ENCODE measurements at regions not wholly inside any gene's neighbourhood (a gene's known extent, or its start where the extent isn't known, plus 50 kb on each side); places are given as distances from the start of the nearest gene placed in this dataset.
"Not testable (repeated sequence)": the region's sequence is repeated elsewhere in the genome, so short reads cannot be mapped to it uniquely, and the experiment has no call there.

DNA sequence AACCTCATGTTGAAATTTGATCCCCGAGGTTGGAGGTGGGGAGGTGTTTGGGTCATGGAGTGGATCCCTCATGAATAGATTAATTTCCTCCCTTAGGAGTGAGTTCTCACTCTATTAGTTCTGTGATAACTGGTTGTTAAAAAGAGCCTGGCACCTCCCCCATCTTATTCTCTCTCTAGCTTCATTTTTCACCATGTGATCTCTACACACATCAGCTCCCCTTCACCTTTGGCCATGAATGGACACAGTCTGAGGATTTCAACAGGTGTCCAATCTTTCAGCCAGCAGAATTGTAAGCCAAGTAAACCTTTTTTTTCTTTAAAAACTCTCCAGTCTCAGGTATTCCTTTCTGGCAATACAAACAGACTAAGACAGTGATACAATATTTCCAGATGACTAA is 602.0 kb upstream of the FAM98A start:
- DNase-seq (ENCODE audit: low read depth in 2 of 2): no peak

DNA sequence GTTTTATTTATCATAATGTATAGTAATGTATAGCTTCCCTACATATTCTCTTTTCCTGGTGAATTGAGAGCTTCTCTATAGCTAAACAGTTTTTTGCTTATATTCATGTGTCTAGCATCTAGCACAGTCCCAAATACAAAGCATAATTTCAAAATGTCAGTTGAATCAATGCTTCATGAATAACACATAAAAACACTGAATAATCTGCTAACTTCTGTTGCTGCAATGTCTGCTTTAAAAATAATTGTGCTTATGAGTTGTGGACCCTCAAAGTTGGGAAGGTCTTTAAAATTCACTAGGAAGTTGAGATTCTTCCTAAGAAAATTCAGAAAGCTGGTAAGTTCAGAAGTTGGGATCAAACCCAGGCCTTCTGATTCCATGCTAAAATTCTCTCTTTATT is 600.9 kb upstream of the FAM98A start:
- DNase-seq (ENCODE audit: low read depth in 2 of 2): no peak

DNA sequence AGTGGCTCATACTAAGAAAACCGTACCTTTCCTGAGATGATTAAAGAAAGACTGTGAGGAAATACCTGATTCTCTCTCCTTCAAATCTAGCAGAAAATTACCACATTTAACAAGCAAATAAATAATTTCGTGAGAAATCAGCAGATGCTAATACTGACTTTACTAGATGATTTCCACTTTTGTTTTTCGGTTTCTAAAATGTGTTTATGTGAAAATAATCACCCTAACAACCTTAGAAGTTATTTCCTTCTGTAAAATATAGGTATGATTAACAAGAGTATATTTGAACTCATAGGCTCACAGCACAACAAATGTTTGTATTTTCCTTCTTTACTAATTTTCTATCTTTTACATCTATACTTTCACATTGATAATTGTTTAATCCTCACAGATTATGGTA is 594.1 kb upstream of the FAM98A start:
- no peak for DNase-seq (ENCODE audit: low read depth in 2 of 2)

DNA sequence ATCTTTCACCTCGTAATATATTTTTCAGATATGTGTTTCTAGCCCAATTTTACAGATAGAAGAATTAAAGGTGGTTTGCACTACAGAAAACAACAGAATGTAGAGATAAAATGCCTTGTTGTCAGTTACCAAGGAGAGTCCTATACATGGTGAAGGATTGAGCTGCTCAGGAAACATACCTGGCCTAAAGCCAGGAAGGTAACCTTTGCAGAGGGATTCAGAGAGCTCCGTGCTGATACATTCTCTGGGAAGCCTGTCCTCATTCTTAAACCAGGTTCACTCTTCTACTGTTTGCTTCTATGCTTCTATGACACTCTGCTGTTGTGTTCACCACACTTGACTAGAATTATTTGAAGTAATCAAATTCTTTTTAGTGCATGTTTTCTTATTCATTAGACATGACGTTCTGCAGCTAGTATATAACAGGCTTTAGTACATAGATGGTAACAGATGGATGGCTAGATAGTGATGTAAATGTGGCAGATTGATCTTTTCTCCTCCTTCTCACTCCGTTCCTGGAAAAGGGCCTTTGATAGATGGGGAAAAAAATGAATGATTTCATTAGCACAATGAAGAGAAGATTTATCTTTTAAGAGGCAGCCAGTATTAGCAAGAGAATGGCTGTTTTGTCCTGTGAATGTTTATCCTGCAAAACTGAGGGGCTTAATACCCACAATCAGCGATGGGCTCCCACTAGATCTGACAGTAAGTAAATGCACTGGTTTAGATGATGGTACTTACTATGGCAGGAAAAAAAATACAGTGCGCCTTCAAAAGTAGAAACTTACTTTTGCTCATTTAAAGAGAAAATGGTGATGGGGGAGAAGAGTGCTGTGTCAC is 589.6 kb upstream of the FAM98A start:
- no peak for DNase-seq (ENCODE audit: low read depth in 2 of 2)

DNA sequence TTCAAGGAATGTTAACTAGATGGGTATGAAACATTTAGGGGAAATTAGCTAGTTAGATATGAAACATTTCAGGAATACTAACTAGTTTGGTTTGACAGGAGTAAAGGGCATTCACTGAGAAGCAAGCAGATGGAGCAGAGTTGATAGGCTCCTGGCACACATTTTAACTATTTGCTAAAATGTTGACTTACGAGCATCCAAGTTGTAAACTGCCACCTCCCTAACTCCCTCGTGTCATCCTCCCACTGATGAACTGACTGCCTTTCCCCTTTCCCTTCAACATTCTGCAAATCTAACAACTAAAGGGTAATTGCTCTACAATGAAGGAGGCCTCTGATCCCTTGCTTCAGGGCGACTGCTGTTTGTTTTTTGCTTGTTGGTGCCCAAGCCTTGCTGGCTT is 580.4 kb upstream of the FAM98A start:
- no peak for DNase-seq (ENCODE audit: low read depth in 2 of 2)

DNA sequence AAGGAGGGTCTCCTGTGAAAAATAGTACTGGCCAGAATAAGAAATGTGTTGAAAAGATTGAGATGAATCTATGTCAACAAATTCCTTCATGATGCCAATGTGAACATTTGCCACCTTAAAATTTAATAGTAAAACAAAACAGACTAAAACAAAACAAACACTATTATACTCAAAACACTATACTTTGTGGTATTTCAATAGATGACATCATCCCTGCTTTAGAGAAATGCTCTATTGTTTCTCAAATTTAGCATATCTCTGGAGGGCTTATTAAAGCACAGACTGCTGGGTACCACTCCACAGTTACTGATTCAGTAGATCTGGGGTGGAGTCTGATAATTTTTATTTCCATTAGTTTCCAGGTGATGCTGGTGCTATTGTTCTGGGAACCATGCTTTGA is 579.4 kb upstream of the FAM98A start:
- DNase-seq (ENCODE audit: low read depth in 2 of 2): no peak

DNA sequence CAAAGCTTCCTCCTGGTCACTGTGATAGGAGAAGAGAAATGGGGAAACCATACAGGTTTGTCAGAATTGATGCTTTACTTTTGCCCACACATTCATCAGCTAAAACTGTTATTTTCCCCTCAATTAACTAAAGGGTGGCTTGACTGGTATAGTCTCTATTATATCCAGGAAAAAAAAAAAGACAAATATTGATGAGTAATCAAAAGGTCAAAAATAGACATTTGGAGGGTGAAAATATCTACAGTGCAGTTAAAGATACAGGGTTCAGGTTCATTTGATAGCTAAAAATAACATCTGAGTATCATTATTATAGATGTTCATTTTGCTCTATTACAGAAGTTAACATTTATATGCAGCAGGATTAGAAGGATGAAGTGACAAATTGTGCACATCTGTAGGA is 577.6 kb upstream of the FAM98A start:
- no peak for DNase-seq (ENCODE audit: low read depth in 2 of 2)

DNA sequence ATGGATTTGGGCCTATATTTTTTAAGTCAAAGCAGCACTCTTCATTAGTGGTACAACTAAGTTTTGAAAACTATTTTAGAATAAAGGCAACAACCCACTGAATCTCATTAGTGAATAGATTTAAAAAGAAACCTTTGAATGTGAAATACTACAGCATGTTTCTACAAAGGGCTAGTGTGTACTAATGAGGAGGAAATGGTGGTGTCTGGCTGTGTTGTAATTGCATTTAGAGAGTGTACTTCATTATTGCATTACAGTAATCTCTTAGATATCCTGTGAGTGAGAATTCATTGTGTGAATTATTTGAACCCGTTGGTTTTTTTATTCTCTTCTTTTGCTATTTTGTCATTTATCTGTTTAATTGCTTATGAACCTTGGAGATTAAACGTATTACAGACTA is 575.4 kb upstream of the FAM98A start:
- no peak for DNase-seq (ENCODE audit: low read depth in 2 of 2)

DNA sequence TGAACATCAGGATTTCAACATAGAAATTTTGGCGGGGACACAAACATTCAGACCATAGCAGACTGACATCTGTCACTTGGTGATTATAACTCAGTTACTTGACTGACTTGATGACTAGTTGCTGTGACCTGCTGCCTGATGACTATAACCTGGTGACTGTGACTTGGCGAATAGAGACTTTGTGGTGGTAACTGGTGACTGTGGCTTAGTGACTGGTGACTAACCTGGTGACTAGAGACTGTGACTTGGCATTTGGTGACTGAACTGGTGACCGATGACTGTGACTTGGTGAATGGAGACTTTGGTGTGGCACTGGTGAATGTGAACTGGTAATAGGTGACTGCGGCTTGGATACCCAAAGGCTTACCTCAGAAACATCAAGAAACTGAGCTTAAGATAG is 563.1 kb upstream of the FAM98A start:
- no peak for DNase-seq (ENCODE audit: low read depth in 2 of 2)

DNA sequence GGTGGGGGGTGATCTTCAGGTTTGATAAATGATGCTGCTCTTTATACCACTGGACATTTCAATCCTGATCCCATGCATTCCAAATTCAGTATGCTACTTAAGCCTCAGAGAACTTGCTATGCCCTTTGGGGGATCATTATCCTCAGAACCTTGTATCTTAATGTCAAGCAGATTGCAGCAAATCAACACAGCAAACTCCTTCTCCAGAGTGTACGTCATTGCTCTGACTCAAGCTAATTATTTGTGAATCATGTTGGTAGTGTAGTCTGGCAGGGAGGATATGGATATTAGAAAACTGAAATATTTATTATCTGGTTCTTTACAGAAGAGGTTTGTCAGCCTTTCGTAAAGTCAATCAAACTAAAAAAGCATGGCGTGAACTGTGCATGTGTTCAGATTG is 562.5 kb upstream of the FAM98A start:
- DNase-seq (ENCODE audit: low read depth in 2 of 2): no peak

DNA sequence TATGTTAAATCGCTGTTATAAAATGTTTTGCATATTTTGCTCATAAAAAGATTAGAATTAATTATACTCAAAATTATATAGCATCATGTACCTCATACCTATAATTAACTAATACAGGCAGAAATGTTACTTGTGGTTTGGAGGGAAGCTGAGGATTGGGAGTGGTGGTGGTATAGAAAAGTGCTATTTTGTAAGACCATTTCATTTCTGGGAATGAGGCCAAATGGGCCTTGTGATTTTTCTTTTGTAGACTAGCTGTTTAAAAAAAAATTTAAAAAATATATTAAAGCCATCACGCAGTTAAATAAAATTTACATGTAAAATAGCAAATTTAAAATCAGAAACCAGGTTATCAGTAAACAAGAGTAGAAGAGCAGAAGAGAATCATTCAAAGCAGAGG is 560.8 kb upstream of the FAM98A start:
- no peak for DNase-seq (ENCODE audit: low read depth in 2 of 2)

DNA sequence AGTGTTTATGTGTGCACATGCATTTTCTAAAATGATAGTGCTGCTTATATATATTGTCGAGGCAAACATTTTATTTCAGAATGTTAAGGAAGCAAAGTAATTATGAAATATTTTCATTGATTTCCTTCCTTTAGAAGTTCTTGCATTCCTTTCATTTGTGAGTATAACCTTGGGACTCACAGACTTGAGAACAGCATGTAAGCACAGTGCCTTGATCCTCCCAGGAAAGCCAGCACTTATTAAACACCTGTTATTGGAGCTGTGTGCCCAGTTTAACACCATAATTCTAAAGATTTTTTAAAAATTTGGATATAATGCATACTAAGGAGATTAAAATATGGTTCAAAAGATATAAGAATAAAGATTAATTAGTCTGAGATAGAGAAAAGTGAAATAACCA is 554.4 kb upstream of the FAM98A start:
- no peak for DNase-seq (ENCODE audit: low read depth in 2 of 2)

DNA sequence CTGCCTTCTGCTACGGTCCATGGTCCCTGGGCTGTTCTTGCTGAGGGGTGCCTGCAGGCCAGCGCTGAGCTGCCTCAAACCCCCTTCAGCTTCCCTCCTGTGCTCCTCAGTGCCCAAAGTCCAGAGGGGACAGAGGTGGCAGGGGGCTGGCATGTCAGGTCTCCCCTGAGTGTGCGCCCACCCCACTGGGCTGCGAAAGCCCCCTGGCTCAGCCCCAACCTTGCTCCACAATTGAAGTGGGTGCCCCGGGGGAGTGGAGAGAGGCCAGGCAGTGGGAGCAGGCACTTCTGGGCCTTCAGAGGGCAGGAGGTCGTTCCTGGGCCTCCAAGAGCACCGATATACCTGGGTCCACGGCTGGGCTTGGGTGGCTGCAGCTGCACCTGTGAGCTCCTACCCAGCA is 548.7 kb upstream of the FAM98A start:
- no peak for DNase-seq (ENCODE audit: low read depth in 2 of 2)

DNA sequence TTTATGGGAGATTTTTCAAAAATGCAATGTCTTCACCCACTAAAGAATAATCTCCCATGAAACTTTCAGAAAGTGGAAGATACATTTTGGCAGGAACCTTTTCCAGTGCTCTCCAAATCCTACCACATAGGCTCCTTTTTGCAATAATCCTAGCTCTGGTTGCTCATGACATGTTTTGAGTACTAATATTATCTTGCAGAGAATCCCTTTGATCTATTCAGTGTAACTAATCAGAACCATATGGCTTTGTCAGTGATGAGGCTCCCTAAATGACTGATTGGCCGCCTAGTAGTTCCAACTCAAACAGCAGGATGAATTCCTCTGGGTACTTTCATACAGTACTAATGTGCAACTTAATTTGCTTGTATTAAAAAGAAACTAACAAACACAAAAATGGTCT is 544.0 kb upstream of the FAM98A start:
- DNase-seq (ENCODE audit: low read depth in 2 of 2): no peak

DNA sequence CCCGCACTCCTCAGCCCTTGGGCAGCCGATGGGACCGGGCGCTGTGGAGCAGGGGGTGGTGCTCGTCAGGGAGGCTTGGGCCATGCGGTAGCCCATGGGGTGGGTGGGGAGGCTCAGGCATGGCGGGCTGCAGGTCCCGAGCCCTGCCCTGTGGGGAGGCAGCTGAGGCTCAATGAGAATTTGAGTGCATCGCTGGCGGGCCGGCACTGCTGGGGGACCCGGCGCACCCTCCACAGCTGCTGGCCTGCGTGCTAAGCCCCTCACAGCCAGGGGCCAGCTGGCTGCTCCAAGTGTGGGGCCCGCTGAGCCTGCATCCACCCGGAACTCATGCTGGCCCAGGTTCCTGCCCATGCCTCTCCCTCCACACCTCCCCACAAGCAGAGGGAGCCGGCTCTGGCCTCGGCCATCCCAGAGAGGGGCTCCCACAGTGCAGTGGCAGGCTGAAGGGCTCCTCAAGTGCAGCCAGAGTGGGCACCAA is 543.5 kb upstream of the FAM98A start:
- DNase-seq (ENCODE audit: low read depth in 2 of 2): not testable (repeated sequence)

DNA sequence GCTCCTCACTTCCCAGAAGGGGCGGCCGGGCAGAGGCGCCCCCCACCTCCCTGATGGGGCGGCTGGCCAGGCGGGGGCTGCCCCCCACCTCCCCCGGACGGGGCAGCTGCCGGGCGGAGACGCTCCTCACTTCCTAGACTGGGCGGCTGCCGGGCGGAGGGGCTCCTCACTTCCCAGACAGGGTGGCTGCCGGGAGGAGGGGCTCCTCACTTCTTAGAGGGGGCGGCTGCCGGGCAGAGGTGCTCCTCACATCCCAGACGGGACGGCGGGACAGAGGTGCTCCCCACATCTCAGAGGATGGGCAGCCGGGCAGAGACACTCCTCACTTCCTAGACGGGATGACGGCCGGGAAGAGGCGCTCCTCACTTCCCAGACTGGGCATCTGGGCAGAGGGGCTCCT is 534.0 kb upstream of the FAM98A start:
- DNase-seq (ENCODE audit: low read depth in 2 of 2): not testable (repeated sequence)

DNA sequence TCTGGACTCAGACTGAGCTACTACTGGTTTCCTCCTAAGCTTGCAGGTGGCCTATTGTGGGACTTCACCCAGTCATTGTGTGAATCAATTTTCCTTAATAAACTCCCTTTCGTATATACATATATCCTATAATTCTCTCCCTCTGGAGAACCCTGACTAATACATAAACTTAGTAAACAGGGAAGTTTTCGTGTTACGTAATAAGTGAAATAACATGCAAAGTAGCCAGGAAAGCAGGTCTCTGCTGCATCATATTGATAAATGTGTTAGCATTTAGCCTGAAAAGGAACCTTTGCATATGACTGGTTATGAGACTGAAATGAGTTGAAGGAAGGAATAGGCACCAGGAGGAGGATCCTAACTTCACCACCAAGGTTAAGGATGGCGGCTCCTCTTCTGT is 527.2 kb upstream of the FAM98A start:
- no peak for DNase-seq (ENCODE audit: low read depth in 2 of 2)

DNA sequence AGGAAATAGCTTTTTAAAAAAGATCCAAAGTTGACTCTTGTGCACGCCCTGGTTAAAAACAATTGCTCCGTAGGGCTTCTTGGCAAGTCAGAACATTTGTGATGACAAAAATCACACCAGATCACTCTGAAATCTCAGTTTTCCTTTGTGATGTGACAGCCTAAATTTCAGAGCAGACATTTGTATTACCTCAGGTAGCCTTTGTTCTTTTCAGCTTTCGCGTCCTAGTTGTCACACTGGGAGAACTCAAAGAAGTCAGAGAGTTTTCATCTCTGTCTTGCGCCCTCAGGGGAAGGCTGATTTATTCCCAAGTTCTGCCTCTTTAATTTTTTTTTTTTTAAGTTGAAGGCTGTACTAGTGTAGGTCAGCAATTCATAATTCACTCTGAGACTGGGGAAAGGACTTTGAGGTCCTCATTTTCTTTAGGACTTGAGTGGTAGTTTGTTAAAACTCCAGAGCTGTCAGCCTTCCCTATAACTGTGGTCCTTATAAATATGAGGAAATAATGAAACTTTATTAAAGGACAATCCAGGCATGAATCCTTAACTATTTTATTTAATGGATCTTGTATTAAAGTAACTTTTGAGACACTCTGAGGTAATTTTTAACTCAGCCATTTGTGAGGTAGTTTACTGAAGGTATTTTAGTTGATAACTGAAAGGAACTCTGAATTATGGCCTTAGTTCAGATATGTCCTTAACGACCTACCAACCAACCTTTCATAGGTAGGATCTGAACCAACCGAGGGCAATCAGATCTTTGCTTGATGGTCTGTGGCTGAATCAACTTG is 525.1 kb upstream of the FAM98A start:
- DNase-seq (ENCODE audit: low read depth in 2 of 2): no peak

DNA sequence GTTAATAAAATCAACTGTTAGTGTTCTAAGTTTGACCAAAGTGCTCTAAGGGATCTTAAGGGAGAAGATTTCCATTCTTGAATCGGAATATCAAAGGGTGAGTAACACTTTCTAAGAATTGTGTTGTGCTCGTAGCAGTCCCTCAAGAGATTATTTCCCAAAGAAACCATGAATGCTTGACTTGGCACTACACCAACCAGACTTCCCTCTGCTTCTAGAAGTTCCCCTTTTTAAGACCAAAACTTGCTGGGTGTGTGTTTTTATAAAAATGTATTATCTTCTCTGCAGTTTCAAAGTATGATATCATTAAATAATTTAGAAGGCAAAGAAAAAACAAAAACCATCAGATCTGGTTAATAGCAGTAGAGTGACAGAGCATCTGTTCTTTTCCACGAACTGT is 522.0 kb upstream of the FAM98A start:
- no peak for DNase-seq (ENCODE audit: low read depth in 2 of 2)

DNA sequence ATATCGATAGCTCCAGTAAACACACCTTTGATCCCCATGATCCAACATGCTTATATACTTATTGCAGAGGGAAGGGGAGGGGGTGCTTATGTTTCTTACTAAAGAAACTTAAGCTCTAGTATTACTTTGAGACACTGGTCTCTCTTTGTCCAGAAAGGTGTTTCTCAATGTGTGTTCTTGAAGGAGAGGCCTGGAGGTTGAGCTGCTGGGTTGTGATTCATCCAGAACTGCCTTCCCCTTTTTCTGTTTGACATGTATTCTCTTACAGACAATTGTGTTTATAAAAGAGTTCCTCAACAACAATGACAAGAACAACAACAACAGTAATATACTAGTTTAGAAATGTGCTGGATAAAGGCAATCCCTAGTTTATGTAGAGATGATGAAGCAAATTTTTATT is 516.0 kb upstream of the FAM98A start:
- no peak for DNase-seq (ENCODE audit: low read depth in 2 of 2)

DNA sequence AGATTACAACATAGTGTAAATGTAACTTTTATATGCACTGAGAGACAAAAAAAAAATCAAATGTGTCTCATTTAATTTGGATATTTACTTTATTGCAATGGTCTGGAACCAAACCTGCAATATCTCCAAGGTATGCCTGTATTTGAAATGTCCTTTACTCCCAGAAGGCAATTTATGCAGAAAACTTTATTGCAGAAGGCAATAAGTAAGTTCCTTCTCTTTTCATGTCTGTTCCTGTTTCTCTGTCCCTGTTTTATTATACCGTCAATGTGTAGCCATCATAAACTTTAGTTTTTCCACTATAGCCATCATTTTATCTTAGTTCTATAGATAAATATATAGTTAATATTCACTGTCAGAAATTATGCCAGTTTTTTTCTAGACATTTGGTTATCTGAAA is 513.1 kb upstream of the FAM98A start:
- DNase-seq (ENCODE audit: low read depth in 2 of 2): no peak

DNA sequence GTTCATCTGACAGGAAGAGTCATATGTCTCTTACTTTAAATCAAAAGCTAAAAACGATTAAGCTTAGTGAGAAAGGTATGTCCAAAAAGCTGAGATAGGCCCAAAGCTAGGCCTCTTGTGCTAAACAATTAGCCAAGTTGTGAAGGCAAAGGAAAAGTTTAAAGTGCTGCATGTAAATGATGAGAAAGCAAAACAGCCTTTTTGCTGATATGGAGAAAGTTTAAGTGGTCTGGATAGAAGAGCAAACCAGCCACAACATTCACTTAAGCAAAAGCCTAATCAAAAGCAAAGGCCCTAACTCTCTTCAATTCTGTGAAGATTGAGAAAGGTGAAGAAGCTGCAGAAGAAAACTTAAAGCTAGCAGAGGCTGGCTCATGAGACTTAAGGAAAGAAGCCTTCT is 511.3 kb upstream of the FAM98A start:
- DNase-seq (ENCODE audit: low read depth in 2 of 2): no peak

DNA sequence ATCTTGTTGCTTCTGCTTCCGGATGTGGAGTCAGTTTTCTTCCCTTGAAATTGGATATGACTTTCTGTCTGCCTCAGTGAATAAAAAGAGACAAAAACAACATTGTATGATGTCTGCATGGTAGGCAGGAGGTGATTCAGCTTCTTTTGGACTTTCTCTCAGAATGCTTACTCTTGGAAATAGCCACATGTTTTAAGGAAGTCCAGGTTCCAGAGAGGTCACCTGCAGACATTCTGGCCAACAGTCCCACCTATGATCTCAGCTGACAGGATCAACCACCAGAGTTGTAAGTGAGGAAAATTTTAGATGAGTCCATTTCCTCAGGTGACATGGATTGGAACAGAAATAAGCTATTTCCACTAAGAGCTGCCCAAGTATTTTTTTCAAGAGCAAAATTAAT is 508.7 kb upstream of the FAM98A start:
- DNase-seq (ENCODE audit: low read depth in 2 of 2): no peak

Measured in stimulated activated CD4-positive, alpha-beta T cell treated with anti-CD3 and anti-CD28 coated beads, Interleukin-1b, Interleukin-23, amount 100 ng/mL, for 1 hour (primary cell).